B cell (primary cell): ENCODE measurements at regions not wholly inside any gene's neighbourhood (a gene's known extent, or its start where the extent isn't known, plus 50 kb on each side); places are given as distances from the start of the nearest gene placed in this dataset.

Experiments used
- ATAC-seq: fragments of 200-7000 bp; cut with Tn5 transposase; one replicate; pipeline ENCODE4 v1.10.0; 2021; ENCODE audit warnings: low read depth, mild to moderate bottlenecking, moderate number of reproducible peaks, moderate library complexity
- CTCF ChIA-PET: fragments of 350-600 bp; sonication (Branson Sonifier 250); formaldehyde crosslinking; loops from one replicate; lab custom pipeline; 2021; ENCODE audit warnings: antibody characterized with exemption, inconsistent platforms; lab: Charles Lee
- POLR2A ChIA-PET: fragments of 350-600 bp; sonication (Branson Sonifier 250); formaldehyde crosslinking; loops from one replicate; lab custom pipeline; 2021; ENCODE audit warnings: antibody characterized with exemption; lab: Charles Lee
- DNase-seq: peaks from one replicate; pipeline ENCODE4 v3.0.0; 2013
- H2AFZ ChIP-seq: 2 replicates; pipeline ENCODE4 v1.6.1; 2012; ENCODE audit warnings: mild to moderate bottlenecking, low read depth, low read length; ENCODE audit not compliant: insufficient read depth, poor library complexity, severe bottlenecking
- H3K27ac ChIP-seq, 2 donors: 1 replicate in 1 of 2; 2 replicates in 1 of 2; pipeline ENCODE4 v1.5.1; 2012 to 2013; ENCODE audit warnings: low read length in 2 of 2, mild to moderate bottlenecking in 2 of 2, moderate library complexity in 1 of 2
- H3K27me3 ChIP-seq, 4 experiments: fragments of 200-600 bp in 1 of 4; sonication (generic) in 1 of 4; replicated peaks in 1 of 4; 1 replicate in 2 of 4; 2 replicates in 2 of 4; pipeline versions ENCODE4 v1.6.1 to v1.7.0; 2013 to 2016; ENCODE audit warnings: low read length in 3 of 4, mild to moderate bottlenecking in 2 of 4, mixed read lengths in 1 of 4, moderate library complexity in 1 of 4; ENCODE audit not compliant: insufficient read depth in 4 of 4, control insufficient read depth in 3 of 4; ENCODE audit errors: control extremely low read depth in 1 of 4
- H3K36me3 ChIP-seq, 2 experiments: replicated peaks in 1 of 2; 1 replicate in 1 of 2; 2 replicates in 1 of 2; pipeline versions ENCODE4 v1.6.1 to v1.7.1; 2013; ENCODE audit warnings: low read length in 1 of 2; ENCODE audit not compliant: insufficient read depth in 2 of 2, control insufficient read depth in 1 of 2; ENCODE audit errors: control extremely low read depth in 1 of 2, extremely low read depth in 1 of 2
- H3K4me1 ChIP-seq, 2 donors: fragments of 200-600 bp in 1 of 2; sonication (generic) in 1 of 2; 1 replicate in 1 of 2; 2 replicates in 1 of 2; pipeline versions ENCODE4 v1.5.1 to v1.6.1; 2013 to 2017; ENCODE audit warnings: low read length in 2 of 2; ENCODE audit not compliant: control insufficient read depth in 2 of 2, insufficient read depth in 2 of 2
- H3K4me2 ChIP-seq: replicated peaks from 2 replicates; pipeline ENCODE3; 2012; ENCODE audit warnings: mild to moderate bottlenecking, low read depth, low read length; ENCODE audit not compliant: poor library complexity, severe bottlenecking
- H3K4me3 ChIP-seq, 5 experiments: fragments of 200-600 bp in 1 of 5; sonication (generic) in 1 of 5; 1 replicate in 3 of 5; 2 replicates in 2 of 5; pipeline versions ENCODE4 v1.5.1 to v1.7.0; 2011 to 2016; ENCODE audit warnings: low read length in 4 of 5, mild to moderate bottlenecking in 4 of 5, low read depth in 2 of 5, control low read depth in 1 of 5, moderate library complexity in 1 of 5; ENCODE audit not compliant: insufficient read depth in 1 of 5; ENCODE audit errors: control extremely low read depth in 1 of 5, extremely low read depth in 1 of 5
- H3K79me2 ChIP-seq: fragments of 200-600 bp; sonication (generic); one replicate; pipeline ENCODE4 v1.6.0; 2016; ENCODE audit warnings: low read length; ENCODE audit not compliant: control insufficient read depth, insufficient read depth
- H3K9ac ChIP-seq: fragments of 200-600 bp; sonication (generic); 2 replicates; pipeline ENCODE4 v1.6.1; 2017; ENCODE audit warnings: mild to moderate bottlenecking, low read length, moderate library complexity
- H3K9me3 ChIP-seq, 3 donors: one replicate each; pipeline versions ENCODE4 v1.6.1 to v1.7.1; 2013; ENCODE audit warnings: low read length in 2 of 3; ENCODE audit not compliant: control insufficient read depth in 2 of 3, insufficient read depth in 1 of 3; ENCODE audit errors: control extremely low read depth in 1 of 3
- H4K20me1 ChIP-seq: 2 replicates; pipeline ENCODE4 v1.6.0; 2012; ENCODE audit warnings: mild to moderate bottlenecking, low read length; ENCODE audit not compliant: insufficient read depth, control insufficient read depth, poor library complexity, severe bottlenecking
- H3K27ac Mint-ChIP-seq: one replicate; pipeline ENCODE4 v1.8.0; 2021; ENCODE audit warnings: mixed read lengths
- H3K27me3 Mint-ChIP-seq: one replicate; pipeline ENCODE4 v1.8.0; 2021; ENCODE audit warnings: mixed read lengths
- H3K4me1 Mint-ChIP-seq: one replicate; pipeline ENCODE4 v1.8.0; 2021; ENCODE audit warnings: mixed read lengths
- H3K4me3 Mint-ChIP-seq: one replicate; pipeline ENCODE4 v1.8.0; 2021; ENCODE audit warnings: mixed read lengths
- H3K9me3 Mint-ChIP-seq: one replicate; pipeline ENCODE4 v1.8.0; 2022; ENCODE audit warnings: mixed read lengths; ENCODE audit not compliant: insufficient read depth
- EZH2 ChIP-seq: IDR thresholded peaks from 2 replicates; pipeline ENCODE4 v1.6.1; 2012; ENCODE audit warnings: borderline replicate concordance, low read depth, mild to moderate bottlenecking, moderate library complexity, low read length; ENCODE audit not compliant: insufficient read depth, poor library complexity, severe bottlenecking
- WGBS: methylation state at CpG from one replicate; pipeline ENCODE4 v1.1.5; 2013; ENCODE audit warnings: missing lambda C conversion rate; ENCODE audit not compliant: insufficient coverage; 5-methylcytosine and 5-hydroxymethylcytosine counted together
- intact Hi-C: fragments of 100-400 bp; cut with micrococcal nuclease; formaldehyde crosslinking; loops from one replicate; pipeline ENCODE4 v1.10.0; 2022
- TF ChIP-seq, protein P1 (sequence below): fragments of 200-600 bp; IDR thresholded peaks from one replicate; pipeline ENCODE4 v1.8.0; 2022; ENCODE audit warnings: antibody characterized with exemption, mild to moderate bottlenecking

GRCh38 chr15:81498294-81498693 lies 124.3 kb upstream of the TMC3 start:
- no peak for TF ChIP-seq EZH2
- TF ChIP-seq, protein P1, sequence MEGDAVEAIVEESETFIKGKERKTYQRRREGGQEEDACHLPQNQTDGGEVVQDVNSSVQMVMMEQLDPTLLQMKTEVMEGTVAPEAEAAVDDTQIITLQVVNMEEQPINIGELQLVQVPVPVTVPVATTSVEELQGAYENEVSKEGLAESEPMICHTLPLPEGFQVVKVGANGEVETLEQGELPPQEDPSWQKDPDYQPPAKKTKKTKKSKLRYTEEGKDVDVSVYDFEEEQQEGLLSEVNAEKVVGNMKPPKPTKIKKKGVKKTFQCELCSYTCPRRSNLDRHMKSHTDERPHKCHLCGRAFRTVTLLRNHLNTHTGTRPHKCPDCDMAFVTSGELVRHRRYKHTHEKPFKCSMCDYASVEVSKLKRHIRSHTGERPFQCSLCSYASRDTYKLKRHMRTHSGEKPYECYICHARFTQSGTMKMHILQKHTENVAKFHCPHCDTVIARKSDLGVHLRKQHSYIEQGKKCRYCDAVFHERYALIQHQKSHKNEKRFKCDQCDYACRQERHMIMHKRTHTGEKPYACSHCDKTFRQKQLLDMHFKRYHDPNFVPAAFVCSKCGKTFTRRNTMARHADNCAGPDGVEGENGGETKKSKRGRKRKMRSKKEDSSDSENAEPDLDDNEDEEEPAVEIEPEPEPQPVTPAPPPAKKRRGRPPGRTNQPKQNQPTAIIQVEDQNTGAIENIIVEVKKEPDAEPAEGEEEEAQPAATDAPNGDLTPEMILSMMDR: no peak
- Histone ChIP-seq H4K20me1 (no peaks in the 10 kb centered on the region), H3K27ac (no peak overlapping the region), H3K36me3 (no peaks in the 10 kb centered on the region), H3K4me1 (no peaks in the 10 kb centered on the region), H3K9me3 (no peaks in the 10 kb centered on the region), H3K27me3 (peaks cover 0 to 3% (median 0%) of the 10 kb centered on the region in 4 experiments), H2AFZ (no peak overlapping the region), H3K9ac (no peak overlapping the region), H3K4me2 (no peak overlapping the region), H3K4me3 (no peak overlapping the region), H3K79me2 (no peaks in the 10 kb centered on the region)
- H3K4me3 Mint-ChIP-seq: no peak overlapping the region
- peaks cover 2% of the 10 kb centered on the region for H3K9me3 Mint-ChIP-seq
- no peak for ATAC-seq
- peaks cover 8% of the 10 kb centered on the region for H3K27me3 Mint-ChIP-seq
- no peak overlapping the region for H3K27ac Mint-ChIP-seq
- WGBS: 85% methylated on average over 4 of the region's 6 CpGs
- ChIA-PET CTCF (no interaction called here), POLR2A (no interaction called here)
- intact Hi-C loops: no loop called here
- H3K4me1 Mint-ChIP-seq: no peaks in the 10 kb centered on the region
- DNase-seq: no peak

DNA sequence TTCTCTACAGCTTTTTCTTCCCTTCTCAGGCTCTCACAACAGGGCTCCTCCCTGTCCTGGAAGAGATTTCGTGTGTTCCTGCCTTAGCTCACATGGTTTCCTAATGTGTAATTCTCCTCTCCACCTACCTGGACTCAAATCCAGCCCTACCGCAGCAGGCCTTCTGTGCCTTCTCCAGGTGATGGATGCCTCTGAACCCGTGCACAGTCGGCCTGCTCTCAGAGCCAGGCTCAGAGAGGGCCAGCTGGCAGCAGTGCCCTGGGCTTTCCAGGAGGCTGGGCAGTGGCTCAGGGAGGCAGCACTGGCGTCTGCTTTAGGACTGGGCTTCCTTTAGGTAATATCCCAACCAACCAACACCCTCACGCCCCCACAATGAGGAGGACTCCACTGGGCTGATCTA lies 123.2 kb upstream of the TMC3 start:
- intact Hi-C loops: no loop called here
- H3K27me3 ChIP-seq: peaks cover 0 to under 1% (median 0%) of the 10 kb centered on the region in 4 experiments
- TF ChIP-seq, protein P1: no peak
- no peak for TF ChIP-seq EZH2
- Mint-ChIP-seq H3K9me3 (peaks cover 2% of the 10 kb centered on the region), H3K27ac (no peak overlapping the region), H3K4me1 (no peaks in the 10 kb centered on the region), H3K27me3 (peaks cover 8% of the 10 kb centered on the region), H3K4me3 (no peak overlapping the region)
- H3K9ac ChIP-seq: no peak overlapping the region
- ChIA-PET CTCF (no interaction called here), POLR2A (no interaction called here)
- no peaks in the 10 kb centered on the region for H3K9me3 ChIP-seq
- no peak overlapping the region for H3K27ac ChIP-seq
- no peak overlapping the region for H3K4me2 ChIP-seq
- no peak overlapping the region for H2AFZ ChIP-seq
- H4K20me1 ChIP-seq: no peaks in the 10 kb centered on the region
- WGBS: 91% methylated on average over 4 of the region's 6 CpGs
- H3K79me2 ChIP-seq: no peaks in the 10 kb centered on the region
- no peak for DNase-seq
- H3K4me1 ChIP-seq: no peaks in the 10 kb centered on the region
- no peak for ATAC-seq
- H3K36me3 ChIP-seq: no peaks in the 10 kb centered on the region
- H3K4me3 ChIP-seq: no peak overlapping the region
